ENCODE measurements at regions not wholly inside any gene's neighbourhood (a gene's known extent, or its start where the extent isn't known, plus 50 kb on each side); places are given as distances from the start of the nearest gene placed in this dataset.
A peak's percentile ranks its signal among the peaks of the same experiment; 100 is the strongest.
"Not testable (repeated sequence)": the region's sequence is repeated elsewhere in the genome, so short reads cannot be mapped to it uniquely, and the experiment has no call there.

GRCh38 chr6:137673603-137674002 lies 179.4 kb upstream of the OLIG3 start:
- peaks cover 5% of the 10 kb centered on the region for H3K36me3 Mint-ChIP-seq (ENCODE audit: low read depth)
- peaks cover 18% of the 10 kb centered on the region for H3K4me1 Mint-ChIP-seq
- DNase-seq: no peak
- no peaks in the 10 kb centered on the region for H3K9me3 ChIP-seq (ENCODE audit: control insufficient read depth, low read length, poor library complexity, severe bottlenecking)
- H3K4me3 Mint-ChIP-seq: no peak overlapping the region
- no peak for ATAC-seq
- peaks cover 24% of the 10 kb centered on the region for H3K27me3 Mint-ChIP-seq
- H3K27ac Mint-ChIP-seq: no peak overlapping the region

- ATAC-seq (peak; percentile 73), DNase-seq (no peak)
- peaks cover 16% of the 10 kb centered on the region for H3K27me3 Mint-ChIP-seq
- H3K4me1 Mint-ChIP-seq: peaks cover 27% of the 10 kb centered on the region
- peak overlapping the region; percentile 2 for H3K4me3 Mint-ChIP-seq
- peaks cover 2% of the 10 kb centered on the region for H3K36me3 Mint-ChIP-seq (ENCODE audit: low read depth)
- peak overlapping the region; percentile 68 for H3K27ac Mint-ChIP-seq
- H3K9me3 ChIP-seq (ENCODE audit: control insufficient read depth, low read length, poor library complexity, severe bottlenecking): no peaks in the 10 kb centered on the region
Observed at GRCh38 chr6:137676888-137677287, 182.7 kb upstream of the OLIG3 start.

- Mint-ChIP-seq H3K4me1 (peaks cover 27% of the 10 kb centered on the region), H3K4me3 (no peak overlapping the region), H3K36me3 (ENCODE audit: low read depth) (peaks cover 4% of the 10 kb centered on the region), H3K27ac (peak overlapping the region; percentile 68), H3K27me3 (peaks cover 16% of the 10 kb centered on the region)
- no peak for DNase-seq
- ATAC-seq: no peak
- no peaks in the 10 kb centered on the region for H3K9me3 ChIP-seq (ENCODE audit: control insufficient read depth, low read length, poor library complexity, severe bottlenecking)
Observed at GRCh38 chr6:137677709-137678108, 183.5 kb upstream of the OLIG3 start.

GRCh38 chr6:137678451-137678850 lies 184.3 kb upstream of the OLIG3 start:
- peak overlapping the region; percentile 68 for H3K27ac Mint-ChIP-seq
- no peak overlapping the region for H3K4me3 Mint-ChIP-seq
- ATAC-seq: no peak
- H3K36me3 Mint-ChIP-seq (ENCODE audit: low read depth): peaks cover 4% of the 10 kb centered on the region
- no peak for DNase-seq
- H3K27me3 Mint-ChIP-seq: peaks cover 11% of the 10 kb centered on the region
- H3K4me1 Mint-ChIP-seq: peaks cover 27% of the 10 kb centered on the region
- no peaks in the 10 kb centered on the region for H3K9me3 ChIP-seq (ENCODE audit: control insufficient read depth, low read length, poor library complexity, severe bottlenecking)

GRCh38 chr6:137680705-137681346 lies 186.2 kb upstream of the TNFAIP3 start:
- Mint-ChIP-seq H3K27me3 (peaks cover 14% of the 10 kb centered on the region), H3K27ac (no peak overlapping the region), H3K4me1 (peaks cover 32% of the 10 kb centered on the region), H3K4me3 (peak overlapping the region; percentile 31), H3K36me3 (ENCODE audit: low read depth) (peaks cover 4% of the 10 kb centered on the region)
- H3K9me3 ChIP-seq (ENCODE audit: control insufficient read depth, low read length, poor library complexity, severe bottlenecking): no peaks in the 10 kb centered on the region
- DNase-seq: no peak
- ATAC-seq: no peak

- peaks cover 4% of the 10 kb centered on the region for H3K36me3 Mint-ChIP-seq (ENCODE audit: low read depth)
- no peaks in the 10 kb centered on the region for H3K9me3 ChIP-seq (ENCODE audit: control insufficient read depth, low read length, poor library complexity, severe bottlenecking)
- H3K4me1 Mint-ChIP-seq: peaks cover 30% of the 10 kb centered on the region
- H3K4me3 Mint-ChIP-seq: no peak overlapping the region
- DNase-seq (no peak), ATAC-seq (no peak)
- no peak overlapping the region for H3K27ac Mint-ChIP-seq
- H3K27me3 Mint-ChIP-seq: peaks cover 14% of the 10 kb centered on the region
Observed at GRCh38 chr6:137681445-137682009, 185.5 kb upstream of the TNFAIP3 start.

GRCh38 chr6:137682658-137683057 lies 184.4 kb upstream of the TNFAIP3 start:
- H3K9me3 ChIP-seq (ENCODE audit: control insufficient read depth, low read length, poor library complexity, severe bottlenecking); H3K27ac Mint-ChIP-seq; H3K36me3 Mint-ChIP-seq (ENCODE audit: low read depth); H3K4me3 Mint-ChIP-seq; DNase-seq; ATAC-seq: not testable (repeated sequence)
- Mint-ChIP-seq H3K27me3 (peaks cover 14% of the 10 kb centered on the region), H3K4me1 (peaks cover 21% of the 10 kb centered on the region)

- Mint-ChIP-seq H3K36me3 (ENCODE audit: low read depth) (peaks cover 2% of the 10 kb centered on the region), H3K27me3 (peaks cover 14% of the 10 kb centered on the region), H3K4me3 (no peak overlapping the region), H3K27ac (peak overlapping the region; percentile 79), H3K4me1 (peaks cover 14% of the 10 kb centered on the region)
- ATAC-seq (no peak), DNase-seq (no peak)
- H3K9me3 ChIP-seq (ENCODE audit: control insufficient read depth, low read length, poor library complexity, severe bottlenecking): no peaks in the 10 kb centered on the region
Observed at GRCh38 chr6:137683916-137684315, 183.1 kb upstream of the TNFAIP3 start.

- H3K27me3 Mint-ChIP-seq: peaks cover 14% of the 10 kb centered on the region
- ATAC-seq (no peak), DNase-seq (no peak)
- H3K36me3 Mint-ChIP-seq (ENCODE audit: low read depth): peaks cover 2% of the 10 kb centered on the region
- no peak overlapping the region for H3K4me3 Mint-ChIP-seq
- no peak overlapping the region for H3K27ac Mint-ChIP-seq
- H3K9me3 ChIP-seq (ENCODE audit: control insufficient read depth, low read length, poor library complexity, severe bottlenecking): no peaks in the 10 kb centered on the region
- H3K4me1 Mint-ChIP-seq: peaks cover 6% of the 10 kb centered on the region
Observed at GRCh38 chr6:137685798-137686375, 181.2 kb upstream of the TNFAIP3 start.

- no peaks in the 10 kb centered on the region for H3K9me3 ChIP-seq (ENCODE audit: control insufficient read depth, low read length, poor library complexity, severe bottlenecking)
- Mint-ChIP-seq H3K27me3 (peaks cover 14% of the 10 kb centered on the region), H3K36me3 (ENCODE audit: low read depth) (no peaks in the 10 kb centered on the region), H3K27ac (peak overlapping the region; percentile 49), H3K4me3 (no peak overlapping the region), H3K4me1 (peaks cover 5% of the 10 kb centered on the region)
- ATAC-seq (no peak), DNase-seq (no peak)
Observed at GRCh38 chr6:137687818-137688217, 179.2 kb upstream of the TNFAIP3 start.

- H3K9me3 ChIP-seq (ENCODE audit: control insufficient read depth, low read length, poor library complexity, severe bottlenecking): no peaks in the 10 kb centered on the region
- DNase-seq (no peak), ATAC-seq (peak; percentile 45)
- peak overlapping the region; percentile 49 for H3K27ac Mint-ChIP-seq
- no peak overlapping the region for H3K4me3 Mint-ChIP-seq
- peaks cover 13% of the 10 kb centered on the region for H3K27me3 Mint-ChIP-seq
- no peaks in the 10 kb centered on the region for H3K36me3 Mint-ChIP-seq (ENCODE audit: low read depth)
- H3K4me1 Mint-ChIP-seq: peaks cover 5% of the 10 kb centered on the region
Observed at GRCh38 chr6:137688230-137688971, 178.7 kb upstream of the TNFAIP3 start.

GRCh38 chr6:137689377-137689776 lies 177.7 kb upstream of the TNFAIP3 start:
- no peak for DNase-seq
- peaks cover 3% of the 10 kb centered on the region for H3K27me3 Mint-ChIP-seq
- no peaks in the 10 kb centered on the region for H3K36me3 Mint-ChIP-seq (ENCODE audit: low read depth)
- H3K9me3 ChIP-seq (ENCODE audit: control insufficient read depth, low read length, poor library complexity, severe bottlenecking): no peaks in the 10 kb centered on the region
- ATAC-seq: no peak
- H3K4me1 Mint-ChIP-seq: peaks cover 4% of the 10 kb centered on the region
- no peak overlapping the region for H3K4me3 Mint-ChIP-seq
- no peak overlapping the region for H3K27ac Mint-ChIP-seq

- no peaks in the 10 kb centered on the region for H3K4me1 Mint-ChIP-seq
- H3K9me3 ChIP-seq (ENCODE audit: control insufficient read depth, low read length, poor library complexity, severe bottlenecking): no peaks in the 10 kb centered on the region
- H3K36me3 Mint-ChIP-seq (ENCODE audit: low read depth): no peaks in the 10 kb centered on the region
- no peak overlapping the region for H3K4me3 Mint-ChIP-seq
- H3K27me3 Mint-ChIP-seq: no peaks in the 10 kb centered on the region
- H3K27ac Mint-ChIP-seq: no peak overlapping the region
- no peak for DNase-seq
- ATAC-seq: no peak
Observed at GRCh38 chr6:137690034-137690433, 177.0 kb upstream of the TNFAIP3 start.
